ENCODE measurements at regions not wholly inside any gene's neighbourhood (a gene's known extent, or its start where the extent isn't known, plus 50 kb on each side); places are given as distances from the start of the nearest gene placed in this dataset.
A peak's percentile ranks its signal among the peaks of the same experiment; 100 is the strongest.
"Not testable (repeated sequence)": the region's sequence is repeated elsewhere in the genome, so short reads cannot be mapped to it uniquely, and the experiment has no call there.

GRCh38 chr1:148371551-148371994 is 111.5 kb downstream of the PPIAL4G start:
- TF ChIP-seq POLR2AphosphoS5 (IDR thresholded peaks at IDR 0.05) = peak in 1 of 3 donors; percentile 18
- not testable (repeated sequence) for TF ChIP-seq EP300 (IDR thresholded peaks at IDR 0.05; ENCODE audit: low read depth); POLR2A (IDR thresholded peaks at IDR 0.05)
- TF ChIP-seq, protein P1, sequence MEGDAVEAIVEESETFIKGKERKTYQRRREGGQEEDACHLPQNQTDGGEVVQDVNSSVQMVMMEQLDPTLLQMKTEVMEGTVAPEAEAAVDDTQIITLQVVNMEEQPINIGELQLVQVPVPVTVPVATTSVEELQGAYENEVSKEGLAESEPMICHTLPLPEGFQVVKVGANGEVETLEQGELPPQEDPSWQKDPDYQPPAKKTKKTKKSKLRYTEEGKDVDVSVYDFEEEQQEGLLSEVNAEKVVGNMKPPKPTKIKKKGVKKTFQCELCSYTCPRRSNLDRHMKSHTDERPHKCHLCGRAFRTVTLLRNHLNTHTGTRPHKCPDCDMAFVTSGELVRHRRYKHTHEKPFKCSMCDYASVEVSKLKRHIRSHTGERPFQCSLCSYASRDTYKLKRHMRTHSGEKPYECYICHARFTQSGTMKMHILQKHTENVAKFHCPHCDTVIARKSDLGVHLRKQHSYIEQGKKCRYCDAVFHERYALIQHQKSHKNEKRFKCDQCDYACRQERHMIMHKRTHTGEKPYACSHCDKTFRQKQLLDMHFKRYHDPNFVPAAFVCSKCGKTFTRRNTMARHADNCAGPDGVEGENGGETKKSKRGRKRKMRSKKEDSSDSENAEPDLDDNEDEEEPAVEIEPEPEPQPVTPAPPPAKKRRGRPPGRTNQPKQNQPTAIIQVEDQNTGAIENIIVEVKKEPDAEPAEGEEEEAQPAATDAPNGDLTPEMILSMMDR (IDR thresholded peaks at IDR 0.05) = peak; percentile 71 to 94 (median 75)

All from transverse colon (tissue), 4 donors.